Breast epithelium (tissue), 3 donors: ENCODE measurements at regions not wholly inside any gene's neighbourhood (a gene's known extent, or its start where the extent isn't known, plus 50 kb on each side); places are given as distances from the start of the nearest gene placed in this dataset.

Experiments
- POLR2A ChIP-seq: fragments of 450-650 bp; IDR thresholded peaks from one replicate; pipeline ENCODE4 v1.6.1; 2016; ENCODE audit warnings: antibody characterized with exemption, mild to moderate bottlenecking, moderate library complexity
- TF ChIP-seq, protein P1 (sequence below), 3 donors: fragments of 450-650 bp; IDR thresholded peaks; one replicate each; pipeline ENCODE4 v1.5.1; 2016 to 2017; ENCODE audit warnings: antibody characterized with exemption in 3 of 3, mild to moderate bottlenecking in 3 of 3, moderate library complexity in 3 of 3

DNA sequence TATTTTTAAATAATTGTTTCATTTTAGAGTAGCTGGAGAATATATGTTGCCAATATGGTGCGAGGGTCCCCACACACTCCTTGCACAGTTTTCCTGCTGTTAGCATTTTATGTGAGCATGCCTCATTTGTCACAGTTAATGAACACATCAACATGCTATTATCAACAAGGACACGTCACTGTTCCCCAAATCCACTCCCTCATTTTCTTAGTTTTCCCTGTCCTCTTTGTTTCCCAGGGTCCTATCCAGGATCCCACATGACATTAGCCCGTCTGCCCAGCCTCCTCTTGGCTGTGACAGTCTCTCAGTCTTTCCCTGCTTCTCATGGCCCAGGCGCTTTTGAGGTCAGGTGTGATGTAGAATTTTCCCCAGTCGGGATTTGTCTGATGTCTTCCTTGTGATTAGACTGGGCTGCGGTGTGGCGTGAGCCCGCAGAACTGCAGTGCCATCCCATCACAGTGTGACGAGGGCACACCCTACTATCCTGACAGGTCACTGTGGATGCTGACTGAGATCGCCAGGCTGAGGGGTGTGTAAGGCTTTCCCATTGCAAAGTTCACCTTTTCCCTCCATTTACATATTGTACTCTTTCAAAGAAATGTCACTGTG, 450.6 kb upstream of the B3GAT1 start:
- TF ChIP-seq, protein P1, sequence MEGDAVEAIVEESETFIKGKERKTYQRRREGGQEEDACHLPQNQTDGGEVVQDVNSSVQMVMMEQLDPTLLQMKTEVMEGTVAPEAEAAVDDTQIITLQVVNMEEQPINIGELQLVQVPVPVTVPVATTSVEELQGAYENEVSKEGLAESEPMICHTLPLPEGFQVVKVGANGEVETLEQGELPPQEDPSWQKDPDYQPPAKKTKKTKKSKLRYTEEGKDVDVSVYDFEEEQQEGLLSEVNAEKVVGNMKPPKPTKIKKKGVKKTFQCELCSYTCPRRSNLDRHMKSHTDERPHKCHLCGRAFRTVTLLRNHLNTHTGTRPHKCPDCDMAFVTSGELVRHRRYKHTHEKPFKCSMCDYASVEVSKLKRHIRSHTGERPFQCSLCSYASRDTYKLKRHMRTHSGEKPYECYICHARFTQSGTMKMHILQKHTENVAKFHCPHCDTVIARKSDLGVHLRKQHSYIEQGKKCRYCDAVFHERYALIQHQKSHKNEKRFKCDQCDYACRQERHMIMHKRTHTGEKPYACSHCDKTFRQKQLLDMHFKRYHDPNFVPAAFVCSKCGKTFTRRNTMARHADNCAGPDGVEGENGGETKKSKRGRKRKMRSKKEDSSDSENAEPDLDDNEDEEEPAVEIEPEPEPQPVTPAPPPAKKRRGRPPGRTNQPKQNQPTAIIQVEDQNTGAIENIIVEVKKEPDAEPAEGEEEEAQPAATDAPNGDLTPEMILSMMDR (IDR thresholded peaks at IDR 0.05) = no peak
- no peak for TF ChIP-seq POLR2A
